ENCODE measurements at regions not wholly inside any gene's neighbourhood (a gene's known extent, or its start where the extent isn't known, plus 50 kb on each side); places are given as distances from the start of the nearest gene placed in this dataset.

DNA sequence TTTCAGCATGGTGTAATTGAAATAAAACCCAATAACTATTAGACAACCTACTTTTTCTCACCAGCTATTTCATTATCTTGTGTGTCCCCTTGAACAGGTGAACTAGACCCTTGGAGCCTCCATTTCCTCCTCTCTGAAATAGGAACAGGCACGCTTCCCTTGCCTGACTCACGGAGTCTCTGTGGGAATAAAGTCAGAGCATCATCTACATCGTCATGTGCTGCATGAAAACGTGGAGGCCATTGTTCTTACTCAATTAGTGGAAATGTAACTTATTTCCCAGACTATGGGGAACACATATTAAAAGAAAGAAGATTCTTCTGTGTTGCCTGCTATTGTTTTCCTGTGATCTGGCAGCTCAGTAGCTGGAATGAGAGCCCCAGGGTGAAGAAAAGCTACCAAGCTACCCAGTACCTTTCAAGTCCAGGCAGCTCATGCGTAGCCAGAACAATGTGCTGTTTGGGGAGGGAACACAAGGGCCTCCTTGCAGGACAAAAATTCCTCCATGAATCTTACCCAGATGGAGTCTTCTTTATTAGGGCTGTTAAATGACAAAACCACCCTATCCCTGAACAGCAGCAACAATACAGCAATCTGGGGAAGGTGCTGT, 59.8 kb downstream of the SOX11 start:
- no peak for DNase-seq

GRCh38 chr2:5756272-5756671, 64.1 kb downstream of the SOX11 start:
- DNase-seq: no peak

- DNase-seq: no peak
Measured at GRCh38 chr2:5758346-5758745, 66.2 kb downstream of the SOX11 start.

- no peak for DNase-seq
Measured at GRCh38 chr2:5759949-5760348, 67.8 kb downstream of the SOX11 start.

DNA sequence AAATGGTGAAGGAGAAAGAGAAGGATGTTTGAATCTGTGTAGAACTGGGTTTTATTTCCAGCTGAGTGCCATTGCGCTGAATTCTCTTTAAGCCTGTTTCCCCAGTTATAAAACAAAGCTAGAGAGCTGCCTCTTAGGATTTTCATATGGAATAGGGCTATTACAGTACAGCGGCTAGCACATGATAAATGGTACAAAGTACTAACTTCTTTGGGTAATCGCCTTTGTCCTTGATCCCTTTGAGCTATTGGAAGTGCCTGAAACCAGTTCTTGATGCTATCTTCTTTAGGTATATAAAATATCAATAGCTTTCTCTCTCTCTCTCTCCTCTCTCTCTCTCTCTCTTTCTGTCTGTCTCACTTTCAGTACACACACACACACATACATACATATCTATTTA, 71.3 kb downstream of the SOX11 start:
- DNase-seq: no peak

DNA sequence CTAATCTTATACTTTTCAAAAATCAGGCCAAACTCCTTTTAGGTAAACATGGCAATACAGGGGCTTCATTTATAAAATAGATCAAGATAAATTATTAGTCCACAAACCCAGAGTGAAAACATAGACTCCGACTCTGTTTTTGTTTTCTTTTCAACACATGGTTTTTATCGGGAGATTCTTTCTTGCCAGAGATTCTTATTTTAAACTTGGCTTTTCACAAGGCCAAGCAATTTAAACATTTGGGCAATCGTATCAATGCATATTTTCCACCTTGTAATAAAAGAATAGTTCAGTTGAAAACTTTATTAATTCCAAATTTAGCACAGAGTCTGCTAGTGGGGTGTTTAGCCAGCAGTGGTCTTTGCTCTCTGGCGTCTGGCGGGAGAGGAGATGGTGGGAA, 71.9 kb downstream of the SOX11 start:
- no peak for DNase-seq

GRCh38 chr2:5766056-5766455, 73.9 kb downstream of the SOX11 start:
- DNase-seq: no peak

DNA sequence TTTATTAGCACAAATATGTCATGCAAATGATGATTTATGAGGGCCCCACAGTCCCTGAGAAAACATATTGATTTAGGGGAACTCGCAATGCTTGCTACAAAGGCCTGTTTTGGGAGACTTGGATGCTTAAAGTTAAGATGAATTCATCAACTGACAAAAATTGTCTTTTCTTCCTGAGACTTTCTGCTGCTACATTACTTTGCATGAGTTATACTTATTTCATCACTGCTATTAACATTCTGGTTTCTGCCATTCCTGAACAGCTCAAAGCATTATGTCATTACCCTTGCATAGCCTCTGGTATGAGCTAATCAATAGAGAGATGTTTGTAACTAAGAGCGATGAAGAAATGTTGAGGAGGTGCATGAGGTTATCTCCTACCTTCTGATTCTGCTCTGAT, 74.4 kb downstream of the SOX11 start:
- DNase-seq: no peak

GRCh38 chr2:5777131-5777535, 84.9 kb downstream of the SOX11 start:
- DNase-seq: no peak

- no peak for DNase-seq
Measured at GRCh38 chr2:5781679-5782078, 89.5 kb downstream of the SOX11 start.

DNA sequence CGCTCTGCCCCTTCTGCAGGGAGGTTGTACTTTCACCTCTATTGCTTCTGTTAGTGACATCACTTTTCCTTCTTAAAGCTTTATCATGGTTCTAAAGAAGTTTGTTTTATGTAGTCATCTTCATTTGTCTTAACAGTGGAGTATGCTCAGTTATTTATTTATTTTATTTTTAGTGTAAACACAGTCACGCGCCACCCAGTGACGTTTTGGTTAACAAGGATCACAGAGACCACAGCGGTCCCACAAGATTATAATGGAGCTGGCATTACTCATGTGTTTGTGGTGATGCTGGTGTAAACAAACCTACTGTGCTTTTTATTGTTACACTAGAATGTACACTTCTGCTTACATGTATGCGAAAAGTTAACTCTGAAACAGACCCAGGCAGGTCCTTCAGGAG, 89.9 kb downstream of the SOX11 start:
- no peak for DNase-seq

- no peak for DNase-seq
Measured at GRCh38 chr2:5788447-5788846, 96.3 kb downstream of the SOX11 start.

GRCh38 chr2:5791371-5791770, 99.2 kb downstream of the SOX11 start:
- no peak for DNase-seq

- DNase-seq: no peak
Measured at GRCh38 chr2:5794012-5794411, 101.8 kb downstream of the SOX11 start.

GRCh38 chr2:5798084-5798483, 105.9 kb downstream of the SOX11 start:
- DNase-seq: no peak

DNA sequence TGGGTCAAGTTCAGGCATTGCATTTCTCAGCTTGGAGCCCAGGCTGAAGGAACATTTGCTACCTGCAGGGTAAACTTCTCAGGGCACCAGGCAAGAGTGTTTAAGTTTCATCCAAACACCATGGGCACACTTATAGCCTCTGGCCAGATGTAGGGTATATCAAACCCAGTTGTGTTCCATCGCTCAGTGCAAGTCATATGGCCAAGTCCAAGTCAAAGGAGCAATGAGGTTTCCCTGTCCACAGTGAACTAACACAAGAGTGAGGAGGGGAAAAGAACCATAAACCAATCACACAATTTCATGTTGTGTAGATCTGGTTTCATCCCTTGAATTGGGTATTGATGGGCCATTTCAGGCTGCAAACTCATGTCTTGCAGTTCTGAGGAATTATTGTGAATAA, 107.2 kb downstream of the SOX11 start:
- DNase-seq: no peak

DNA sequence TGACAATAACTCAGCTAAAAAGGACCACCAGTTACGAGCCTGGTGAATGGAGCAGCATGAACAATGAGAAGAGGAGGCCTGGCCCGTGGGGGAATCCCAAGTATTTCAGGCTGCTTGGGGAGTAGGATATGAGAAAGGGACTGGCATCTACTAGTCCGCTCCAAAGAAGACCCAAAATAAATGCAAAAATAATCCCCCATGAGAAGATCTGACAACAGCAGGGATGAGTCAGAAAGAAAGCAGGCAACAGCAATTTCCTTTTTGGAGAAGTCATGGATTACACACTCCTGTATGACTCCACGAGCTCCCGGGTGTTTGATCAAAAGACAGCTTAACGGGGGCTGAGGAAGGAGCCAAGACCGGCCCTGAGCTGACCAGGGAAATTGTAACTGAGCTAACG, 111.4 kb downstream of the SOX11 start:
- no peak for DNase-seq

DNA sequence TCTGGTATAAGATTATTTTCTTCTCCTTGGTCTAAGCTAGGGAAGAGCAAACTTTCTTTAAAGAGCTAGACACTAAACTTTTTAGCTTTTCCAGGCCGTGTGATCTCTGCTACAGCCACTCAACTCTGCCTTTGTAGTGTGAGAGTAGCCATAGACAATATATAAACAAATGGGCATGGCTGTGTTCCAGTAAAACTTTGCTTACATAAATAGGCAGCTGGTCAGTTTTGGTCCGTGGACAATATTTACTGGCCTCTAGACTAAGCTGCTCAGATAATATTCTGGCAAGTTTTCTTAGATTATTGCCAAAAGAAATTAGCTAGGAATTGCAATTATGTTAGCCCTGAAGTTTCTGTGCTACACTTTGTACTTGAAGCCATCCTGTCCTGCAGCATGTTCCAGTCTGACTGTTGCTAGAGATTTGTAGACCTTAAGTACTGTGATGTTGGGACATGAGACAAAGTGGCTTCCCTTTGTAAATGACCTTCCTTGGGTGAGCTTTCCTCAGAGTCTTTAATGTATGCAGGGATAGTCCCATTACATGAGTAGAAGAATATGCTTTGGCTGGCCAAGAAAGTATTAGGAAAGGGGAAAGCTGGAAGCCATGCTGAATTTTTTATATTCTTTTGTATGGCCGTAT, 126.9 kb downstream of the SOX11 start:
- DNase-seq: no peak

DNA sequence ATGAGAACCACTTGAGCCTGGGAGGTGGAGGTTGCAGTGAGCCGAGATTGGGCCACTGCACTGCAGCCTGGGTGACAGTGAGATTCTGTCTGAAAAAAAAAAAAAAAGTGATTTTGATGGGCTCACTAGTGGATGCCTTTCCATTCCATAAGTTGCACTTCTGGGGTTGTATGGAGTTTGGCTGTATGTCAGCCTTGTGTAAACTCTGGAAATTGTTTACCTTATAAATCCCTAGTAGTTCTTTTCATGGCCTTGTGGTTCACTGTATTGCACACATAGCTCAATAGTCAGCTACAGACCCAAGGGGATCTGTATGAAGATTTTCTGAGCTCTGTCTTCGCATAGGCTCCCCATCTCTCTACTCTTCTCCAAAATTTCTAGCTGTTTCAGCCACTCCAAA, 131.9 kb downstream of the SOX11 start:
- DNase-seq: no peak

DNA sequence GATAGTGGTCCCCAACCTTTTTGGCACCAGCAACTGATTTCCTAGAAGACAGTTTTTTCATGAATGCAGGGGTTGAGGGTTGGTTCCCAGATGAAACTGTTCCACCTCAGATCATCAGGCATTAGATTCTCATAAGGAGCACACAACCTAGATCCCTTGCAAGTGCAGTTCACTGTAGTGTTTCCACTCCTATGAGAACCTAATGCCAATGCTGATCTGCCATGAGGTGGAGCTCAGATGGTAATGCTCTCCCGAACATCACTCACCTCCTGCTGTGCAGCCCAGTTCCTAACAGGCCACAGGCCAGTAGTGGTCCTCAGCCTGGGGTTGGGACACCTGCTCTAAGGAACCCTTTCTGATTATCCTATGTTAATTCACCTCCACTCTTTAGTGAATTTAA, 133.5 kb downstream of the SOX11 start:
- DNase-seq: no peak

DNA sequence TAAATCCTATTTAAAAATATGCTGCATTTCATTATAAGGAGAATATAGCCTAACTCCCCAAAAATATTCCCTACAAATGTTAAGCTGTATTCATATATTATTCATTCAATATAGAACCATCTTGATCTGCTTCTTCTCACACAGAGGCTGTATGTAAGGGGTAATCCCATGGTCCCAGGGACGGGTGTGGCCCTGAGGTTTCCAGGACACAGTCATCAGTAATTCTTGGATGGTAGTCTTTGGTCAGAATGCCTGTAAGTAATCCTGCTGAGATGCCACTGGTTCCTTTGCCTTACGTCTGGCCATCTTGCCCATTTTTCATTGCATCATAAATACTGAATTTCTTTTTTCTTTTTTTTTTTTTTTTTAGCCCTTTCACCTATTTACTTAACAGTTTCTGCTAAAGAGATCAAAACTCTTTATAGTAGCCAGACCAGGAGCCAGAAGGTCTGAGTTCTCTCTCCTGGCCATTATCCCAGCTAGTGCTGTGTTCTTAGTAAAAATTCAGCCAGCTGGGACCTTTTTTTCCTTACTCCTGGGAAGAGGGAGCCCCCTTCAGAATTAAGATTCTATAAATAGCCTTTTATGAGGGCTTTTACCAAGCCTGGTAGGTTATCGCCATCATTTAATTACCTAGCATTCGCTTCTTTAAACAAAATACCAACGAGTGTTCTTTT, 134.9 kb downstream of the SOX11 start:
- DNase-seq: no peak

GRCh38 chr2:5834501-5834900, 142.3 kb downstream of the SOX11 start:
- no peak for DNase-seq

DNA sequence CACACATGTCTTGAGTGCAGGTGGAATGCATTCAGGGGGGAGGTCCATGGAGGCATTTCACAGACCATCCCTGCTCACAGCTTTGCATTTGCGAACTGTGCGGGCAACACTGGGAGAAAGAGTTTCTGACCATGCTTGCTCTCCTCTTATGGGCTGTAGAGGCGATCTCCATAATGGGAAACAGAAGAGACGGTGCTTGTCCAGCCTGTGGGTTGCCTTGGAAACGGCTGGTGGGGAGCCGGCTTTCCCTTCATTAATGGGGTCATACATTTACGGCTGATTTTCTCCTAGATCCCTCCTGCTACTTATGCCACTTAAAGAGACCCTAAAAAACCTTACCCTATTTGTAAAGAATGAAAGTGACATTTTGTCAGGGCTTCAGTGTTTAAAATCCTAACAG, 147.4 kb downstream of the SOX11 start:
- DNase-seq: no peak

- no peak for DNase-seq
Measured at GRCh38 chr2:5841126-5841525, 148.9 kb downstream of the SOX11 start.

GRCh38 chr2:5842326-5842725, 150.1 kb downstream of the SOX11 start:
- no peak for DNase-seq

All from NCI-H187 (cell line).